ENCODE measurements at regions not wholly inside any gene's neighbourhood (a gene's known extent, or its start where the extent isn't known, plus 50 kb on each side); places are given as distances from the start of the nearest gene placed in this dataset.

- BruUV-seq (replicated peaks) = no TSS peak
- Histone ChIP-seq H3K27me3 (ENCODE audit: control insufficient read depth in 2 of 2, insufficient read depth in 2 of 2, low read length in 2 of 2) (no peaks in the 10 kb centered on the region), H3K4me3 (replicated peaks in 1 of 3; ENCODE audit: insufficient read depth in 1 of 3, low read depth in 1 of 3, low read length in 3 of 3) (no peak overlapping the region), H2AFZ (ENCODE audit: low read depth, low read length) (no peak overlapping the region), H3K36me3 (ENCODE audit: control insufficient read depth in 2 of 2, extremely low read depth in 1 of 2, insufficient read depth in 2 of 2, low read length in 2 of 2) (no peaks in the 10 kb centered on the region), H3K4me2 (ENCODE audit: insufficient read depth, low read length) (no peak overlapping the region), H3K79me2 (ENCODE audit: control insufficient read depth, insufficient read depth, low read length) (no peaks in the 10 kb centered on the region), H3K9me3 (replicated peaks; ENCODE audit: control insufficient read depth, insufficient read depth, low read length) (no peaks in the 10 kb centered on the region), H4K20me1 (replicated peaks; ENCODE audit: control insufficient read depth, extremely low read depth, insufficient read depth, low read length) (no peaks in the 10 kb centered on the region), H3K9me1 (replicated peaks; ENCODE audit: control insufficient read depth, extremely low read depth, insufficient read depth, low read length) (no peaks in the 10 kb centered on the region), H3K9ac (replicated peaks; ENCODE audit: extremely low read depth, insufficient read depth, low read length) (no peak overlapping the region), H3K27ac (ENCODE audit: insufficient read depth, low read depth, low read length) (no peak overlapping the region), H3K4me1 (ENCODE audit: control insufficient read depth, extremely low read depth, insufficient read depth, low read length) (no peaks in the 10 kb centered on the region)
- TF ChIP-seq GATA2 (IDR thresholded peaks at IDR 0.05; ENCODE audit: insufficient read depth, insufficient read length, low read depth, low read length) (no peak), MYC (IDR thresholded peaks at IDR 0.05; ENCODE audit: low read depth, low read length) (no peak), FOS (IDR thresholded peaks at IDR 0.05; ENCODE audit: borderline replicate concordance, insufficient read depth, low read length) (no peak), CTCF (IDR thresholded peaks at IDR 0.05; ENCODE audit: extremely low read depth in 1 of 2, insufficient read depth in 1 of 2, low read depth in 1 of 2, low read length in 2 of 2) (no peak), POLR2A (IDR thresholded peaks at IDR 0.05; ENCODE audit: low read depth, low read length) (no peak), MAX (IDR thresholded peaks at IDR 0.05; ENCODE audit: insufficient read depth, insufficient read length) (no peak), POLR2AphosphoS5 (IDR thresholded peaks at IDR 0.05; ENCODE audit: insufficient read depth, low read depth, low read length) (no peak)
- DNase-seq (ENCODE audit: low read depth, low spot score) = no peak
- FAIRE-seq = no peak
- ChIA-PET POLR2A (no interaction called here), CTCF (no interaction called here)
- dilution Hi-C loops (cut with MboI; ENCODE audit: extremely low pct_ligation_motif_present, low sequenced_read_pairs) (no loop called here), intact Hi-C loops (cut with micrococcal nuclease) (no loop called here)
These were observed 377.3 kb downstream of the LNPK start for GRCh38 chr2:175624785-175625184.

Data from endothelial cell of umbilical vein (primary cell).